DND-41 (cell line): ENCODE measurements at regions not wholly inside any gene's neighbourhood (a gene's known extent, or its start where the extent isn't known, plus 50 kb on each side); places are given as distances from the start of the nearest gene placed in this dataset.
A peak's percentile ranks its signal among the peaks of the same experiment; 100 is the strongest.

Experiments used
- ATAC-seq: fragments of 200-7000 bp; cut with Tn5 transposase; 3 replicates; pipeline ENCODE4 v1.9.1; 2021; ENCODE audit warnings: low read depth; ENCODE audit not compliant: insufficient read depth
- DNase-seq: peaks from one replicate; pipeline ENCODE4 v3.0.0-alpha.2; 2020
- H2AFZ ChIP-seq: 2 replicates; pipeline ENCODE4 v1.6.0; 2012; ENCODE audit warnings: low read depth, low read length
- H3K27ac ChIP-seq: 2 replicates; pipeline ENCODE4 v1.5.1; 2012; ENCODE audit warnings: low read length, inconsistent platforms
- H3K27me3 ChIP-seq: fragments of 200-600 bp; sonication (generic); 2 replicates; pipeline ENCODE4 v1.6.0; 2012; ENCODE audit warnings: low read length, mild to moderate bottlenecking, inconsistent platforms; ENCODE audit not compliant: insufficient read depth, poor library complexity
- H3K36me3 ChIP-seq: 2 replicates; pipeline ENCODE4 v1.5.1; 2012; ENCODE audit warnings: low read length, inconsistent platforms; ENCODE audit not compliant: insufficient read depth
- H3K4me1 ChIP-seq: 2 replicates; pipeline ENCODE4 v1.5.1; 2012; ENCODE audit warnings: mild to moderate bottlenecking, low read length; ENCODE audit not compliant: insufficient read depth
- H3K4me2 ChIP-seq: 2 replicates; pipeline ENCODE4 v1.6.0; 2012; ENCODE audit warnings: mild to moderate bottlenecking, moderate library complexity, low read length, inconsistent platforms; ENCODE audit not compliant: insufficient read depth
- H3K4me3 ChIP-seq, 2 experiments: fragments of 200-600 bp in 1 of 2; shearing (Covaris generic) in 1 of 2; 2 replicates each; pipeline ENCODE4 v1.5.1; 2012 to 2016; ENCODE audit warnings: inconsistent platforms in 2 of 2, low read length in 2 of 2, mild to moderate bottlenecking in 2 of 2, low read depth in 1 of 2, moderate library complexity in 1 of 2
- H3K79me2 ChIP-seq: 2 replicates; pipeline ENCODE4 v1.6.0; 2012; ENCODE audit warnings: low read length, inconsistent platforms; ENCODE audit not compliant: insufficient read depth
- H3K9ac ChIP-seq: 2 replicates; pipeline ENCODE4 v1.6.0; 2012; ENCODE audit warnings: low read depth, mild to moderate bottlenecking, inconsistent platforms, low read length, moderate library complexity
- H3K9me3 ChIP-seq: 2 replicates; pipeline ENCODE4 v1.5.1; 2012; ENCODE audit warnings: low read length, moderate library complexity, mild to moderate bottlenecking, inconsistent platforms; ENCODE audit not compliant: insufficient read depth, severe bottlenecking
- H4K20me1 ChIP-seq: 2 replicates; pipeline ENCODE4 v1.6.0; 2012; ENCODE audit warnings: low read length; ENCODE audit not compliant: insufficient read depth
- EZH2 ChIP-seq: IDR thresholded peaks from 3 replicates; pipeline ENCODE4 v1.6.1; 2012; ENCODE audit warnings: borderline replicate concordance, low read depth, mild to moderate bottlenecking, moderate library complexity, low read length, inconsistent platforms; ENCODE audit not compliant: severe bottlenecking
- TF ChIP-seq, protein P1 (sequence below): IDR thresholded peaks from 2 replicates; pipeline ENCODE4 v1.5.1; 2012; ENCODE audit warnings: borderline replicate concordance, low read length, moderate library complexity, mild to moderate bottlenecking; ENCODE audit not compliant: poor library complexity, severe bottlenecking; ENCODE audit errors: extremely low read depth

GRCh38 chr1:213858581-213858980 is 129.2 kb upstream of the PROX1 start:
- Histone ChIP-seq H3K27ac (no peak overlapping the region), H3K9me3 (no peaks in the 10 kb centered on the region), H3K79me2 (no peaks in the 10 kb centered on the region), H3K4me1 (peaks cover 10% of the 10 kb centered on the region; the same call in 1 of the 2 replicates), H3K9ac (no peak overlapping the region), H2AFZ (no peak overlapping the region), H3K4me2 (no peak overlapping the region), H3K36me3 (no peaks in the 10 kb centered on the region), H3K4me3 (no peak overlapping the region), H4K20me1 (no peaks in the 10 kb centered on the region), H3K27me3 (no peaks in the 10 kb centered on the region)
- TF ChIP-seq, protein P1, sequence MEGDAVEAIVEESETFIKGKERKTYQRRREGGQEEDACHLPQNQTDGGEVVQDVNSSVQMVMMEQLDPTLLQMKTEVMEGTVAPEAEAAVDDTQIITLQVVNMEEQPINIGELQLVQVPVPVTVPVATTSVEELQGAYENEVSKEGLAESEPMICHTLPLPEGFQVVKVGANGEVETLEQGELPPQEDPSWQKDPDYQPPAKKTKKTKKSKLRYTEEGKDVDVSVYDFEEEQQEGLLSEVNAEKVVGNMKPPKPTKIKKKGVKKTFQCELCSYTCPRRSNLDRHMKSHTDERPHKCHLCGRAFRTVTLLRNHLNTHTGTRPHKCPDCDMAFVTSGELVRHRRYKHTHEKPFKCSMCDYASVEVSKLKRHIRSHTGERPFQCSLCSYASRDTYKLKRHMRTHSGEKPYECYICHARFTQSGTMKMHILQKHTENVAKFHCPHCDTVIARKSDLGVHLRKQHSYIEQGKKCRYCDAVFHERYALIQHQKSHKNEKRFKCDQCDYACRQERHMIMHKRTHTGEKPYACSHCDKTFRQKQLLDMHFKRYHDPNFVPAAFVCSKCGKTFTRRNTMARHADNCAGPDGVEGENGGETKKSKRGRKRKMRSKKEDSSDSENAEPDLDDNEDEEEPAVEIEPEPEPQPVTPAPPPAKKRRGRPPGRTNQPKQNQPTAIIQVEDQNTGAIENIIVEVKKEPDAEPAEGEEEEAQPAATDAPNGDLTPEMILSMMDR: peak; percentile 14
- no peak for TF ChIP-seq EZH2
- ATAC-seq: no peak
- DNase-seq: no peak

GRCh38 chr1:213861841-213862240 is 125.9 kb upstream of the PROX1 start:
- no peak overlapping the region for H3K4me2 ChIP-seq
- TF ChIP-seq, protein P1: no peak
- TF ChIP-seq EZH2: no peak
- H2AFZ ChIP-seq: no peak overlapping the region
- no peak overlapping the region for H3K27ac ChIP-seq
- H4K20me1 ChIP-seq: no peaks in the 10 kb centered on the region
- no peaks in the 10 kb centered on the region for H3K36me3 ChIP-seq
- H3K4me3 ChIP-seq: no peak overlapping the region
- no peaks in the 10 kb centered on the region for H3K4me1 ChIP-seq
- DNase-seq: no peak
- H3K9ac ChIP-seq: no peak overlapping the region
- no peaks in the 10 kb centered on the region for H3K27me3 ChIP-seq
- no peak for ATAC-seq
- no peaks in the 10 kb centered on the region for H3K9me3 ChIP-seq
- no peaks in the 10 kb centered on the region for H3K79me2 ChIP-seq

DNA sequence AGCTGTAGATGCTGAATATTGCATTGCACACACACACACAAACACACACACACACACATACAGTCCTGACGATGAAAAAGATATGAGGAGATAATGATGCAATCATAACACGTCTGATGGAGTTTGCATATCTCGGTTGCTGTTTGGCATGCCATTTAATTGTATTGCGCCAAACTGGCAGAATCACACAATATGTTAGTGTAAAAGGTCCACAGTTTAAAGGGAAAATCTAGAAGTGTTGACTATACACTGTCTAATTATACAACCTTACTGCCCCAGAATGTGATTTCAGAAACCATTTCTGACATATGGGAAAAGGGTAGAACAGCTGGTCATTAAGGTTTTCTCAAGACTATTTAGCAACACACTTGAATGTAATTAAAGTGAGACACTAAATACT is 123.7 kb upstream of the PROX1 start:
- no peak for DNase-seq
- Histone ChIP-seq H3K27me3 (no peaks in the 10 kb centered on the region), H3K4me3 (no peak overlapping the region), H2AFZ (no peak overlapping the region), H4K20me1 (no peaks in the 10 kb centered on the region), H3K4me1 (no peaks in the 10 kb centered on the region), H3K27ac (no peak overlapping the region), H3K79me2 (no peaks in the 10 kb centered on the region), H3K36me3 (no peaks in the 10 kb centered on the region), H3K4me2 (no peak overlapping the region), H3K9me3 (no peaks in the 10 kb centered on the region), H3K9ac (no peak overlapping the region)
- TF ChIP-seq, protein P1: no peak
- TF ChIP-seq EZH2: no peak
- ATAC-seq: no peak

- no peak for TF ChIP-seq EZH2
- TF ChIP-seq, protein P1: no peak
- DNase-seq (no peak), ATAC-seq (no peak)
- no peaks in the 10 kb centered on the region for H3K27me3 ChIP-seq
- H3K4me1 ChIP-seq: no peaks in the 10 kb centered on the region
- no peaks in the 10 kb centered on the region for H3K36me3 ChIP-seq
- H3K4me2 ChIP-seq: no peak overlapping the region
- H3K9ac ChIP-seq: no peak overlapping the region
- H3K4me3 ChIP-seq: no peak overlapping the region
- no peaks in the 10 kb centered on the region for H3K9me3 ChIP-seq
- H3K79me2 ChIP-seq: no peaks in the 10 kb centered on the region
- H3K27ac ChIP-seq: no peak overlapping the region
- H2AFZ ChIP-seq: no peak overlapping the region
- H4K20me1 ChIP-seq: no peaks in the 10 kb centered on the region
Measured at GRCh38 chr1:213868482-213868881, 119.3 kb upstream of the PROX1 start.
